Cerebellar cortex (tissue), 1 donor: ENCODE measurements at regions not wholly inside any gene's neighbourhood (a gene's known extent, or its start where the extent isn't known, plus 50 kb on each side); places are given as distances from the start of the nearest gene placed in this dataset.
A peak's percentile ranks its signal among the peaks of the same experiment; 100 is the strongest.
"Not testable (repeated sequence)": the region's sequence is repeated elsewhere in the genome, so short reads cannot be mapped to it uniquely, and the experiment has no call there.

ENCODE experiments used
- DNase-seq: peaks from one replicate; pipeline ENCODE4 v3.0.0-alpha.2; 2015; ENCODE audit warnings: low spot score

- not testable (repeated sequence) for DNase-seq
Observed at GRCh38 chr2:91628471-91628870, 2937.0 kb downstream of the RPIA start.

GRCh38 chr2:91657193-91657592 lies 2965.7 kb downstream of the RPIA start:
- DNase-seq, result not testable (repeated sequence)

GRCh38 chr2:91658336-91658735 lies 2966.9 kb downstream of the RPIA start:
- DNase-seq, result not testable (repeated sequence)

- DNase-seq, result not testable (repeated sequence)
Observed at GRCh38 chr2:91659189-91659916, 2967.9 kb downstream of the RPIA start.

GRCh38 chr2:91659917-91660275 lies 2968.4 kb downstream of the RPIA start:
- peak; percentile 12 for DNase-seq

GRCh38 chr2:91667341-91667740 lies 2975.9 kb downstream of the RPIA start:
- not testable (repeated sequence) for DNase-seq

GRCh38 chr2:91685541-91685940 lies 2994.1 kb downstream of the RPIA start:
- not testable (repeated sequence) for DNase-seq

- not testable (repeated sequence) for DNase-seq
Observed at GRCh38 chr2:91686046-91686445, 2994.6 kb downstream of the RPIA start.
